ENCODE measurements at regions not wholly inside any gene's neighbourhood (a gene's known extent, or its start where the extent isn't known, plus 50 kb on each side); places are given as distances from the start of the nearest gene placed in this dataset.

DNA sequence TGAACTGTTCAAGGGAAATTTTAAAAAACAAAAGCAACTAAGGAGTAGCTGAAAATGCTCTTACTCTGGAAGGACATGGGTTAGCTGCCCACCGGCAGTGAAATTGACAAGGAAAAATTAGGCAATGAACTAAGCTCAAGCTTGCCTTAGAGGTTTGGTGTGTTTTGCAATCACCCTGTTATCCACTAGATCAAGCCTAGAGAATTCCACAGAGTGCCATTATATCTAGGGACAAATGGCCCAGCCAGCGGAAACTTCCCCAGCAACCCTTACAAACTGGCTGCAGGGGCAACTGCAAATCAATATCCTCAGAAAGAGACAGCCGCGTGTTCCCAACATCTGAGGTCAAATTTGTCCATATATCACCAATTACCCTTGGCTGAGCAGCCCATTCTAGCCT is 258.2 kb downstream of the SP3 start:
- TF ChIP-seq, protein P1, sequence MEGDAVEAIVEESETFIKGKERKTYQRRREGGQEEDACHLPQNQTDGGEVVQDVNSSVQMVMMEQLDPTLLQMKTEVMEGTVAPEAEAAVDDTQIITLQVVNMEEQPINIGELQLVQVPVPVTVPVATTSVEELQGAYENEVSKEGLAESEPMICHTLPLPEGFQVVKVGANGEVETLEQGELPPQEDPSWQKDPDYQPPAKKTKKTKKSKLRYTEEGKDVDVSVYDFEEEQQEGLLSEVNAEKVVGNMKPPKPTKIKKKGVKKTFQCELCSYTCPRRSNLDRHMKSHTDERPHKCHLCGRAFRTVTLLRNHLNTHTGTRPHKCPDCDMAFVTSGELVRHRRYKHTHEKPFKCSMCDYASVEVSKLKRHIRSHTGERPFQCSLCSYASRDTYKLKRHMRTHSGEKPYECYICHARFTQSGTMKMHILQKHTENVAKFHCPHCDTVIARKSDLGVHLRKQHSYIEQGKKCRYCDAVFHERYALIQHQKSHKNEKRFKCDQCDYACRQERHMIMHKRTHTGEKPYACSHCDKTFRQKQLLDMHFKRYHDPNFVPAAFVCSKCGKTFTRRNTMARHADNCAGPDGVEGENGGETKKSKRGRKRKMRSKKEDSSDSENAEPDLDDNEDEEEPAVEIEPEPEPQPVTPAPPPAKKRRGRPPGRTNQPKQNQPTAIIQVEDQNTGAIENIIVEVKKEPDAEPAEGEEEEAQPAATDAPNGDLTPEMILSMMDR (IDR thresholded peaks at IDR 0.05; ENCODE audit: borderline replicate concordance, extremely low read depth, low read length, poor library complexity, severe bottlenecking): no peak
- no peak for TF ChIP-seq EZH2 (IDR thresholded peaks at IDR 0.05; ENCODE audit: borderline replicate concordance, low read depth, low read length, severe bottlenecking)

Measured in DND-41 (cell line).